Lower leg skin (tissue), 4 donors: ENCODE measurements at regions not wholly inside any gene's neighbourhood (a gene's known extent, or its start where the extent isn't known, plus 50 kb on each side); places are given as distances from the start of the nearest gene placed in this dataset.

ENCODE experiments used
- DNase-seq, 2 donors: peaks; one replicate each; pipeline ENCODE4 v3.0.0-alpha.2; 2019; ENCODE audit warnings: low spot score in 2 of 2
- H3K4me3 ChIP-seq: fragments of 200-600 bp; sonication (generic); 2 replicates; pipeline ENCODE4 v1.5.1; 2017; ENCODE audit warnings: mild to moderate bottlenecking, low read depth; ENCODE audit not compliant: poor library complexity, severe bottlenecking
- CTCF ChIP-seq, 3 donors: fragments of 450-650 bp; IDR thresholded peaks; one replicate each; pipeline ENCODE4 v1.5.1; 2016; ENCODE audit warnings: antibody characterized with exemption in 3 of 3, mild to moderate bottlenecking in 3 of 3, moderate library complexity in 2 of 3
- POLR2A ChIP-seq, 2 donors: fragments of 450-650 bp; IDR thresholded peaks; one replicate each; pipeline ENCODE4 v1.6.1; 2016 to 2017; ENCODE audit warnings: antibody characterized with exemption in 2 of 2, mild to moderate bottlenecking in 1 of 2, moderate library complexity in 1 of 2
- WGBS, 2 donors: methylation state at CpG; one replicate each; pipeline ENCODE4 v1.1.5; 2018; 5-methylcytosine and 5-hydroxymethylcytosine counted together
- intact Hi-C: fragments of 100-400 bp; cut with DNase I; formaldehyde crosslinking; loops from one replicate; pipeline ENCODE4 v1.15.0; 2023; ENCODE audit warnings: low total_unique reads

DNA sequence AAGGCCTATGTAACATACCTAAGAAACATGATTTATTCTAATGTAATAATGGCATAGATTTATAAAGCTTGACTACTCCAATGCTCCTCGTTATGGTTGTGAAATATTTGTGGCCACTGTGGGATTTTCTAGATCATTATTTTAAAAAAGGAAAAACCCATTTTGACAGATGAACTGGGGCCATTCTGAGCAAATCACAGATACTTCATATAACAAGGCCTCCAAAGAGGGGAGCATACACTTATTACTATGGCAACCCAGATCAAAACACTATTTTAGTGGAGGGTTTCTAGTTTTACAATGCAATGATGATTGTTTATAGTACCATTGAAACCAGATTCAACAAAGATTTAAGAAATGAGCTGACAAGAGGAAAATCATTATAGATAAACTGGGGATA lies 346.6 kb downstream of the ZNF326 start:
- TF ChIP-seq POLR2A (IDR thresholded peaks at IDR 0.05) (no peak), CTCF (IDR thresholded peaks at IDR 0.05) (no peak)
- no peak for DNase-seq
- H3K4me3 ChIP-seq = no peak overlapping the region
- intact Hi-C loops = no loop called here
- WGBS, 2 donors = 48 to 49% methylated on average over 1 of the region's 1 CpG

- no peak overlapping the region for H3K4me3 ChIP-seq
- DNase-seq = no peak
- no peak for TF ChIP-seq POLR2A (IDR thresholded peaks at IDR 0.05)
- no peak for TF ChIP-seq CTCF (IDR thresholded peaks at IDR 0.05)
- WGBS, 2 donors = 30 to 36% methylated on average over 2 of the region's 2 CpGs
- intact Hi-C loops = no loop called here
These were observed 345.7 kb downstream of the ZNF326 start for GRCh38 chr1:90340606-90341005.

DNA sequence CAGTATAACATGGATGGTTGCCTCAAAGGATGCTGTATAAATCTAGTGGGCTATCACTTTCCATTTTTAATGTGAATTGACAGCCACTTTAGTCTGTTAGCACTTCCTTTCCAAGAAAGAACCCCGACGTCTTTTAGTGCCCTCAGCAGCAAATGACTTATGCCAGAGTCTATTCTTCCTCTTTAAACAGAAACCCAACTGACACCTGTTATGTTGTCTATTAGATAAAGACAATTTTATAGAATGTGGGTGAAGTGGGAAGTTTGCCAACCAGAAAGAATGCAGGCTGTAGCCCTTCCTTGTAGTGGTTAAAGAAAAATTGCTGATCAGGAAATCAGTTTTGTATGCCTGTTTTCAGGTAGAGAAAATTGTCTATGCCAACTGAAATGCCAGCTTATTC lies 344.9 kb downstream of the ZNF326 start:
- no peak for TF ChIP-seq POLR2A (IDR thresholded peaks at IDR 0.05)
- no peak for TF ChIP-seq CTCF (IDR thresholded peaks at IDR 0.05)
- 51 to 62% methylated on average over 2 of the region's 2 CpGs for WGBS, 2 donors
- intact Hi-C loops = no loop called here
- H3K4me3 ChIP-seq = no peak overlapping the region
- no peak for DNase-seq

- no peak for DNase-seq
- intact Hi-C loops = no loop called here
- WGBS, 2 donors = 89 to 90% methylated on average over 8 of the region's 8 CpGs
- TF ChIP-seq POLR2A (IDR thresholded peaks at IDR 0.05) = no peak
- no peak for TF ChIP-seq CTCF (IDR thresholded peaks at IDR 0.05)
- no peak overlapping the region for H3K4me3 ChIP-seq
These were observed 341.8 kb downstream of the ZNF326 start for GRCh38 chr1:90336552-90337324.

GRCh38 chr1:90335558-90335957 lies 340.6 kb downstream of the ZNF326 start:
- DNase-seq = no peak
- H3K4me3 ChIP-seq = no peak overlapping the region
- intact Hi-C loops = no loop called here
- TF ChIP-seq POLR2A (IDR thresholded peaks at IDR 0.05) = no peak
- no peak for TF ChIP-seq CTCF (IDR thresholded peaks at IDR 0.05)
- 81 to 84% methylated on average over 3 of the region's 3 CpGs for WGBS, 2 donors

DNA sequence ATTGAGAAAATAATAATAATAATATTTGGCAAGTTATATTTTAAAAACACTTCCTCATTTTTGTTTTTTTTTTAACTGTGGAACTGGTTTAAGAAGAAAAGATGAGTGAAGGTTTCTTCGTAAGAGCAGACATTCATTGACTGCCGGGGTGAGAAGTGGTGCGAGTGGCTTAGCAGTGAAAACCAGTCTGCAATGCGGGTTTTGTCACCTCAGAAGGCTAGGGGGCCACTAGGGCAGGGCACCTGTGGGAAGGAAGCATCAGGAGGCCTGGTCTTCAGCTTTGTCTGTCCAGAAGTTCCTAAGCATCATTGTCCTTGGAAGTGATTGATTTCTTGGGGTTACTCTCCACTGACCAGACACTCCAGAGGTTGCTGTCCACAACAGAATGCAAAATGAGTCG lies 339.2 kb downstream of the ZNF326 start:
- no peak for TF ChIP-seq CTCF (IDR thresholded peaks at IDR 0.05)
- no peak for TF ChIP-seq POLR2A (IDR thresholded peaks at IDR 0.05)
- 85 to 86% methylated on average over 5 of the region's 5 CpGs for whole genome bisulfite sequencing, 2 donors
- no peak for DNase-seq
- intact Hi-C loops = no loop called here
- no peak overlapping the region for H3K4me3 ChIP-seq
